SK-N-MC (cell line): ENCODE measurements at regions not wholly inside any gene's neighbourhood (a gene's known extent, or its start where the extent isn't known, plus 50 kb on each side); places are given as distances from the start of the nearest gene placed in this dataset.

Source experiments
- DNase-seq: peaks from one replicate; pipeline ENCODE4 v3.0.0-alpha.2; 2011; ENCODE audit warnings: low read depth, low spot score
- H3K27ac ChIP-seq: fragments of 200-600 bp; sonication (generic); 2 replicates; pipeline ENCODE4 v1.5.1; 2016; ENCODE audit warnings: mixed run types
- H3K36me3 ChIP-seq: fragments of 200-600 bp; sonication (generic); 2 replicates; pipeline ENCODE4 v1.6.1; 2017; ENCODE audit warnings: antibody characterized with exemption, low read length, mixed read lengths; ENCODE audit not compliant: insufficient read depth
- H3K4me3 ChIP-seq: fragments of 200-600 bp; sonication (generic); 2 replicates; pipeline ENCODE4 v1.5.1; 2016
- H3K9ac ChIP-seq: fragments of 200-600 bp; sonication (generic); 2 replicates; pipeline ENCODE4 v1.8.0; 2017; ENCODE audit warnings: mixed run types, mixed read lengths; ENCODE audit not compliant: insufficient read length
- H3K9me3 ChIP-seq: fragments of 200-600 bp; sonication (generic); 2 replicates; pipeline ENCODE4 v1.6.1; 2017; ENCODE audit warnings: low read depth, mild to moderate bottlenecking, antibody characterized with exemption, low read length, moderate library complexity, mixed read lengths
- EZH2 ChIP-seq: fragments of 200-600 bp; sonication (generic); IDR thresholded peaks from one replicate; pipeline ENCODE4 v1.6.1; 2017; ENCODE audit warnings: antibody characterized with exemption
- FOXP2 ChIP-seq: optimal IDR thresholded peaks from 2 replicates; pipeline ENCODE3; 2011; ENCODE audit warnings: mild to moderate bottlenecking, moderate library complexity; ENCODE audit not compliant: insufficient read depth; ENCODE audit errors: extremely low read length, control extremely low read depth
- POLR2AphosphoS5 ChIP-seq: IDR thresholded peaks from 2 replicates; pipeline ENCODE4 v1.6.1; 2012; ENCODE audit warnings: mild to moderate bottlenecking, low read depth, low read length, borderline replicate concordance

DNA sequence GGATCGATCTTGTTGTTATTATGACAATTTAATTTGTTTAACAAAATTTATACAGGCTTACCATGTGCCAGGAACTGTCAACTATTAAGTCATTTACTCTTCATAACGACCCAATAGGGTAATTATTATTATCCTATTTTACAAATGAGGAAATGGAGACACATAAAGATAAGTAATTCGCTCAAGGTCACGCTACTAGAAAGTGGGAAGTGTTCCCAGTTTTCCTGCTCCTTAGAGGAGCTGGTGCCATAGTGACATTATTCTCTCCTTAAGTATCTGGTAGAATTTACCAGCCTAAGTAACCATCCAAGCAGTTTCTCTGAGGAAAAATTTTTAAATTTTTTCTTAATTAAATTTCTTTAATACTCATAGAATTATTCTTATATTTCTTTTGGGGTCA, 360.9 kb upstream of the RNF32 start:
- Histone ChIP-seq H3K9ac (no peak overlapping the region), H3K4me3 (no peak overlapping the region), H3K36me3 (no peaks in the 10 kb centered on the region), H3K9me3 (no peaks in the 10 kb centered on the region), H3K27ac (no peak overlapping the region)
- TF ChIP-seq EZH2 = no peak
- no peak for TF ChIP-seq FOXP2
- no peak for TF ChIP-seq POLR2AphosphoS5
- DNase-seq = no peak

DNA sequence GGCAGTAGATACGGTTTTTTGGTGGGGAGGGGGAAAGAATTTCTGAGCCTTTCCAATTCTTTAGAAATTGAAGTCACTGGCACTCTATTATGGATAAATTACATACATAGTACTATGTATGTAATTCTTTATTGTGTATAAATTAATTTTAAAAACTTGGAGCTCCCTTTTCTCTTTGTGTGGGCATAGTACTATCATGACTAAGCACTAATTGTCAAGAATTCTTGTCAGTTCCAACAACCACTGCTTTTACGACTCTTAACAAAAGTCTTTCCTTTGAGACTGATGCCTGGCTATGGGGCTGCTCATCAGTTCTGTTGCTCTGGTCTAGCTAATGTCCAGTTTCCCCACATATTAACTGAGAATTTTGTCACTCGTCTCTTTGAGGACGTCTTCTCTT, 365.3 kb upstream of the RNF32 start:
- H3K36me3 ChIP-seq = no peaks in the 10 kb centered on the region
- H3K9me3 ChIP-seq = no peaks in the 10 kb centered on the region
- H3K27ac ChIP-seq = no peak overlapping the region
- H3K9ac ChIP-seq = no peak overlapping the region
- H3K4me3 ChIP-seq = no peak overlapping the region
- TF ChIP-seq EZH2 (no peak), POLR2AphosphoS5 (no peak), FOXP2 (no peak)
- no peak for DNase-seq

DNA sequence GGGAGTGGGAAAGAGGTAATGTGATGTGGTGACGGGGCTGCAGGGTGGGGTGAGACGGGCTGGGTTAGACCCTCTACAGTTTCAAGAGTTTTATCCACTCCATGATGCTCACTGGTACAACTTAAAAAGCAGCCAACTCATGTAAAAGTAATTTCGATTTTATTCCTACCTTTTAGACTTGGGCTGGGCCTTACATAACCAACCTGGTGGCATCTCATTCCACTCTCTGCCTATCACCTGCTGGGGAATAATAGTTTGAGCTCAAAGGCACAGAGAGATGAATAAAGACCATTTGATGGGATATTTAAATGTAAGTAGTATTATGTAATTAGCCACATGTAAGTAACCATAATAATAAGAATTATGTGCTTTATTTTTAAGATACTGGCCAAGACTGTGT, 366.0 kb upstream of the RNF32 start:
- no peak for DNase-seq
- no peak overlapping the region for H3K9ac ChIP-seq
- no peaks in the 10 kb centered on the region for H3K36me3 ChIP-seq
- H3K27ac ChIP-seq = no peak overlapping the region
- no peak overlapping the region for H3K4me3 ChIP-seq
- TF ChIP-seq FOXP2 = no peak
- H3K9me3 ChIP-seq = no peaks in the 10 kb centered on the region

DNA sequence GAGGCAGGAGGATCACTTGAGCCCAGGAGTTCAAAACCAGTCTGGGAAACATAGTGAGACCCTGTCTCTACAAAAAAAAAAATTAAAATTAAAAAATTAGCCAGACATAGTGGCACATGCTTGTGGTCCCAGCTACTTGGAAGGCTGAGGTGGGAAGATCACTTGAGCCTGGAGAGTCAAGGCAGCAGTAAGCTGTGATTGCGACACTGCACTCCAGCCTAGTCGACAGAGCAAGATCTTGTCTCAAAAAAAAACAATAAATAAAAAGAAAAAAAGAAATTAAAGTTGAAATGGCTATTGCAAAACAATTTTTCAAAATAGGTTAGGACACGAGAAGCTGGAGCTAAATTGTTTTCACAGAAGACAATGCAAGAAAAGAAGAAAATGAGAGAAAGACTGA, 379.0 kb upstream of the RNF32 start:
- TF ChIP-seq FOXP2 = no peak
- TF ChIP-seq EZH2 = no peak
- no peak for TF ChIP-seq POLR2AphosphoS5
- no peak for DNase-seq
- Histone ChIP-seq H3K9ac (no peak overlapping the region), H3K4me3 (no peak overlapping the region), H3K27ac (no peak overlapping the region), H3K36me3 (no peaks in the 10 kb centered on the region), H3K9me3 (no peaks in the 10 kb centered on the region)

DNA sequence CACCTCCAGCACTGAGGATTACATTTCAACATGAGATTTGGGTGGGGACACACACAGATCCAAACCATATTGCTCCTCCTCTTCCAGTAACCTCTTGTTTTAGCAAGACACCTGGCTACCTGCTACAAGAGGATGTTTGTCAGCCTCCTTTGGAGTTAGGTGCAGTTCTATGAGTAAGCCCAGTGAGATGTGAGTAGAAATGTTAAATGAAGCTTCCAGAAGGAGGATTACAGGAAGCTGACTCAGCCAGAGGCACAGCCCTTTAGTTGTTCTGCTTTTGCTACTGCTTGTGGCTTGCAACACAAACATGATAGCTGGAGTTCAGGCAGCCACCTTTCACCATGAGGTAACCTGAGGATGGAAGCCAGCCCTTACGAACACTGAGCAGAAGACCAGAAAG, 382.7 kb upstream of the RNF32 start:
- H3K4me3 ChIP-seq = no peak overlapping the region
- no peak overlapping the region for H3K9ac ChIP-seq
- H3K36me3 ChIP-seq = no peaks in the 10 kb centered on the region
- no peak for TF ChIP-seq EZH2
- no peaks in the 10 kb centered on the region for H3K9me3 ChIP-seq
- DNase-seq = no peak
- no peak overlapping the region for H3K27ac ChIP-seq

DNA sequence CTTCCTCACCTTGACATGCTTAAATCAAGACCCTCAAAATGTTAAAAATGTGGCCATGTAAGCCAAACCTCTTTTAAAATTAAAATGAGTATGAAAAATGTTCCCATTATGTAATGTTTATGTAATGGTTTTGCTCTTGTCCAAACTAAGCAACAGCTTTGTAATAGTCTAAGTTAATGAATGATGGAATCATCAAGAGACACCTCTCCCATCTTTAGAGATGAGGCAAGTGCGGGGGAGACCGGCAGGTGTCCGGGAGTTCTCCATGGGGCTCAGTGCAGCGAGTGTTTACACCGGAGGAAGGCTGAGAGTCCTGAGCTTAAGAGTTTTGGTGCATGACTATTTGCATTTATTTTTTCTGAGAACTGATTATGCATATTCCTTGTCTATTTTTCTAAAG, 384.9 kb upstream of the RNF32 start:
- no peak for TF ChIP-seq FOXP2
- TF ChIP-seq POLR2AphosphoS5 = no peak
- TF ChIP-seq EZH2 = no peak
- H3K9me3 ChIP-seq = no peaks in the 10 kb centered on the region
- no peak for DNase-seq
- no peak overlapping the region for H3K9ac ChIP-seq
- H3K27ac ChIP-seq = no peak overlapping the region
- no peaks in the 10 kb centered on the region for H3K36me3 ChIP-seq
- no peak overlapping the region for H3K4me3 ChIP-seq

DNA sequence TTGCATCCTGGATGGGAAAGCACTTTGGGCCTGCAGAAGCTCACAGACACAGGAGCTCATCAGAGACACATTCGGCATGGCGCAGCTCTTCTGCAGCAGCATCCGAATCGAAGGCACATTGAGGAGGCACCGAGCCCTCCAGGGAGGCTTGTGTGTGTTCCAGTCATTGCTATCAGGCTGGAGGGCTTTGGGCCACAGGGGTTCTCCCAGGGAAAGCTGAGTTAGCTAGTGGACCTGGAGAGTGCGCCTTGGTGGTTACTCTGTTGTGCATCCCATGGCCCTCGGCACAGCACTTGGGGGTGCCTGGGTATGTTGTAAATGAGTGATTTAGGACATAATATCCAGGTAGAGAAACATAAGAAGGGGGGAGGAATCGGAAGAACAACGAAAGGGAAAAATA, 388.7 kb upstream of the RNF32 start:
- H3K9ac ChIP-seq = no peak overlapping the region
- H3K4me3 ChIP-seq = no peak overlapping the region
- H3K9me3 ChIP-seq = no peaks in the 10 kb centered on the region
- no peaks in the 10 kb centered on the region for H3K36me3 ChIP-seq
- no peak for DNase-seq
- no peak for TF ChIP-seq EZH2
- no peak overlapping the region for H3K27ac ChIP-seq

DNA sequence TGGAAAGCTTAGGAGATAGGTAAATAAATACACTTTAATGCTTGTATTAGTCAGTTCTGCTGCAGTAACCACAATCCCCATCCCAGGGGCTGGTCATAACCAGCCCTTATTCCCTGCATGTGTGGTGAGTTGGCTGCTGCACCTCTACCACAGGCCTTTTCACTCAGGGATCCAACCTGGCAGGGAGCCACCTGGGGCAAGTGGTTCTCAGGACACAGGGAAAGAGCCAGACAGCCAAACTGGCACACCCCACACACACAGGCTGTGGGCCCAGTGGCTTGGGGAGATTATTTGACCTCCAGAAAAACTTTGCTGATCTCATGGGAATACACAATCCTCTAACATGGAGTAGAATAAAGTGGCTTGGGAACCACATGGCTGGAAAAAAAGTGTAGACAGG, 400.0 kb upstream of the RNF32 start:
- Histone ChIP-seq H3K4me3 (no peak overlapping the region), H3K9ac (no peak overlapping the region), H3K9me3 (no peaks in the 10 kb centered on the region), H3K27ac (no peak overlapping the region), H3K36me3 (no peaks in the 10 kb centered on the region)
- TF ChIP-seq EZH2 (no peak), FOXP2 (no peak), POLR2AphosphoS5 (no peak)
- no peak for DNase-seq

DNA sequence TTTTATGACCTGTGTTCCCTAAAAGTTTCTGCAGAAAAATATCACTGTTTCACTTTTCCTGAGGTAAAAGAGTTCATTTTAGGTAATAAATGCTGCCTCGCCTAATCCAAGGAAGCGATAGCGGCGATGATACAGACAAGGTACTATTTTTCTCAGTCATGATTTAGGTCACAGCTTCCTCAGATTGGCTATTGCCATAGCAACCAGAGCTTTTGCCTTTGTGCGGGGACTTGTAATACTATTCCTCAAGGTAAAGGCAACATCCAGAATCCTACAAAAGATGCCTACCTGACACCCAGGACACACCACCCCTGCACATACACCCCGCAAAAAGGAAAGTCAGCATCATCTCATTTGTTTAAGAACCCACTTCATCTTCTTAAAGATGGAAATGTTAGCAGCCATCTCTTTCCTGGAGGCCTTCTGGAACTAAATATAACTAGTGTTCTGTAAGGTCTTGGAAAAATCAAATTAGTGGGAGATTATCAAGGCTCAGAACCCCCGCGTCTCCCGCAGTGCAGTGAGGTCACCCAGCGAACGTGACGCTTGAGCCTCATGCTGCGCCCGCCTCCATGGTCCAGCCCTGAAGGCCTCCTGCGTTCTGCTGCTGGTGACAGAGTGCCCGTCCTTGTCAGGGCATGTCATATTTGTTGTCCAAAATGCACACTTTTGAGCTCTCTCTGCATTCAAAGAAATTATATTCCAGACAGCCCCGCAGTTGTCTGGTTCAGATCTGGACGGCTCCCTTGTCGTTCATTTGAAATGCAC, 402.0 kb upstream of the RNF32 start:
- no peak for TF ChIP-seq FOXP2
- no peak for TF ChIP-seq EZH2
- no peak for TF ChIP-seq POLR2AphosphoS5
- no peaks in the 10 kb centered on the region for H3K36me3 ChIP-seq
- H3K27ac ChIP-seq = no peak overlapping the region
- H3K4me3 ChIP-seq = no peak overlapping the region
- no peaks in the 10 kb centered on the region for H3K9me3 ChIP-seq
- H3K9ac ChIP-seq = no peak overlapping the region
- no peak for DNase-seq

DNA sequence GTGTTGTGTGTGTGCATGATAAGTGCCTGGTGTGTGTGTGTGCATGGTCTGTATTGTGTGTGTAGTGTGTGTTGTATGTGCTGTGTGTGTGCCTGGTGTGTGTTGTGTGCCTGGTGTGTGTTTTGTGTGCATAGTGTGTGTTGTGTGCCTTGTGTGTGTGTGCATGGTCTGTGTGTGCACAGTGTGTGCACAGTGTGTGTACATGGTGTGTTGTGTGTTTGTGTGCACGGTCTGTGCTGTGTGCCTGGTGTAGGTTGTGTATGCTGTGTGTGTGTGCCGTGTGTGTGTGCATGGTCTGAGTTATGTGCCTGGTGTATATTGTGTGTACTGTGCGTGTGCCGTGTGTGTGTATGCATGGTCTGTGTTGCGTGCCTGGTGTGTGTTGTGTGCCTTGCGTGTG, 403.0 kb upstream of the RNF32 start:
- no peak for TF ChIP-seq EZH2
- no peak for TF ChIP-seq POLR2AphosphoS5
- TF ChIP-seq FOXP2 = no peak
- H3K27ac ChIP-seq = no peak overlapping the region
- DNase-seq = no peak
- H3K9me3 ChIP-seq = no peaks in the 10 kb centered on the region
- H3K36me3 ChIP-seq = no peaks in the 10 kb centered on the region
- H3K4me3 ChIP-seq = no peak overlapping the region
- no peak overlapping the region for H3K9ac ChIP-seq
